ENCODE measurements at regions not wholly inside any gene's neighbourhood (a gene's known extent, or its start where the extent isn't known, plus 50 kb on each side); places are given as distances from the start of the nearest gene placed in this dataset.
A peak's percentile ranks its signal among the peaks of the same experiment; 100 is the strongest.
"Not testable (repeated sequence)": the region's sequence is repeated elsewhere in the genome, so short reads cannot be mapped to it uniquely, and the experiment has no call there.

DNA sequence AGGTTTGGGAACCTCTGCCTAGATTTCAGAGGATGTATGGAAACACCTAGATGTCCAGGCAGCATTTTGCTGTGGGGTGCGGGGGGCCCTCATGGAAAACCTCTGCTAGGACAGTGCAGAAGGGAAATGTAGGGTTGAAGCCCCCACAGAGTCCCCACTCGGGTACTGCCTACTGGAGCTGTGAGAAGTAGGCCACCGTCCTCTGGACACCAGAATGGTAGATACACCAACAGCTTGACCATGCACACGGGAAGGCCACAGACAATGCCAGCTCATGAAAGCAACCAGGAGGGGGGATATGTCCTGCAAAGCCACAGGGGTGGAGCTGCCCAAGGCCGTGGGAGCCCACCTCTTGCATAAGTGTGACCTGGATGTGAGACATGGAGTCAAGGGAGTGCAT, 1336.5 kb downstream of the SPATA31A7 start:
- H3K36me3 ChIP-seq; H3K4me1 ChIP-seq; H3K27me3 ChIP-seq; H3K27ac ChIP-seq; H3K9me3 ChIP-seq; DNase-seq (ENCODE audit: extremely low spot score in 2 of 2); H3K4me3 ChIP-seq; intact Hi-C loops (cut with DNase I): not testable (repeated sequence)

GRCh38 chr9:62532162-62532776, 1342.4 kb downstream of the SPATA31A7 start:
- intact Hi-C loops (cut with DNase I); DNase-seq (ENCODE audit: extremely low spot score in 2 of 2); H3K27ac ChIP-seq; H3K4me1 ChIP-seq; H3K27me3 ChIP-seq; H3K4me3 ChIP-seq; H3K9me3 ChIP-seq; H3K36me3 ChIP-seq: not testable (repeated sequence)

GRCh38 chr9:62532777-62533173, 1342.9 kb downstream of the SPATA31A7 start:
- H3K4me1 ChIP-seq; H3K27me3 ChIP-seq; intact Hi-C loops (cut with DNase I); DNase-seq (ENCODE audit: extremely low spot score in 2 of 2); H3K9me3 ChIP-seq; H3K27ac ChIP-seq; H3K36me3 ChIP-seq; H3K4me3 ChIP-seq: not testable (repeated sequence)
- peak in 1 of 2 donors; percentile 41 for TF ChIP-seq POLR2AphosphoS5 (IDR thresholded peaks at IDR 0.05; ENCODE audit: insufficient read depth in 1 of 2, low read depth in 1 of 2)

GRCh38 chr9:62550539-62550938, 1360.7 kb downstream of the SPATA31A7 start:
- H3K27me3 ChIP-seq; intact Hi-C loops (cut with DNase I); H3K27ac ChIP-seq: not testable (repeated sequence)

GRCh38 chr9:62560603-62561002, 1370.8 kb downstream of the SPATA31A7 start:
- H3K27me3 ChIP-seq; intact Hi-C loops (cut with DNase I); DNase-seq (ENCODE audit: extremely low spot score in 2 of 2); H3K4me1 ChIP-seq; H3K9me3 ChIP-seq; H3K36me3 ChIP-seq; H3K27ac ChIP-seq; H3K4me3 ChIP-seq: not testable (repeated sequence)

More at GRCh38 chr9:62550539-62550938, 1360.7 kb downstream of the SPATA31A7 start:
- not testable (repeated sequence) for H3K36me3 ChIP-seq; H3K4me3 ChIP-seq; H3K9me3 ChIP-seq; DNase-seq (ENCODE audit: extremely low spot score in 2 of 2); H3K4me1 ChIP-seq

- H3K27me3 ChIP-seq; H3K36me3 ChIP-seq; DNase-seq (ENCODE audit: extremely low spot score in 2 of 2); H3K4me3 ChIP-seq; H3K4me1 ChIP-seq; H3K27ac ChIP-seq; H3K9me3 ChIP-seq; intact Hi-C loops (cut with DNase I): not testable (repeated sequence)
Measured at GRCh38 chr9:62565132-62565531, 1375.3 kb downstream of the SPATA31A7 start.

DNA sequence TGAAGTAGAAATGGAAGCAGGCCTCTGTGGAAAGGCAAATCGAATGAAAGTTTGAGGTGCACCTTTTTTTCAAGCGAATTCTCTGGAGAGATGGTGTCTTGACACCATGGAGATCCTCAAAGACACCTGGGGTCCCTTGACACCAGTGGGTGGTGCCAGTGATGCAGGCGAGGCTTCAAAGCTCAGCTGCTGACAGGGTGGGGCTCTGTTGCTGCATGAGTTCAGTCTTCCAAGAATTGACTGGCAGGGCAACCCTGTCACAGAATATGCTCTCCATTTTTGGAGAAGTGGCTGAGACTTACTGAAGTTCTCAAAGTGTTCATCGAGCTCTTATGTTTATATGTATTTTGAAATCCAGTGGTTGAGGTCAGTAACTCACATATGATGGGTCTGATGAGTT, 1376.6 kb downstream of the SPATA31A7 start:
- H3K27me3 ChIP-seq; H3K36me3 ChIP-seq; DNase-seq (ENCODE audit: extremely low spot score in 2 of 2); H3K4me3 ChIP-seq; H3K9me3 ChIP-seq; intact Hi-C loops (cut with DNase I); H3K4me1 ChIP-seq; H3K27ac ChIP-seq: not testable (repeated sequence)

GRCh38 chr9:62597128-62597527, 1407.3 kb downstream of the SPATA31A7 start:
- H3K27me3 ChIP-seq; H3K4me3 ChIP-seq; H3K27ac ChIP-seq; H3K4me1 ChIP-seq; DNase-seq (ENCODE audit: extremely low spot score in 2 of 2); H3K9me3 ChIP-seq; H3K36me3 ChIP-seq; intact Hi-C loops (cut with DNase I): not testable (repeated sequence)

Data from vagina (tissue), 2 donors.